K562 (cell line): ENCODE measurements at regions not wholly inside any gene's neighbourhood (a gene's known extent, or its start where the extent isn't known, plus 50 kb on each side); places are given as distances from the start of the nearest gene placed in this dataset.

Experiments
- CHCHD3 ChIP-seq: fragments of 250-450 bp; sonication (Bioruptor Pico); IDR thresholded peaks from 2 replicates; pipeline ENCODE4 v2.1.2; 2022; ENCODE audit warnings: mild to moderate bottlenecking
- HNRNPH1 ChIP-seq: fragments of 200-400 bp; formaldehyde crosslinking; optimal IDR thresholded peaks from 2 replicates; pipeline ENCODE3; 2017; ENCODE audit warnings: low read depth, mild to moderate bottlenecking, low read length, moderate library complexity
- LARP7 ChIP-seq: fragments of 450-650 bp; IDR thresholded peaks from 2 replicates; pipeline ENCODE4 v1.6.1; 2016
- NFIX ChIP-seq: fragments of 250-450 bp; sonication (Bioruptor Pico); IDR thresholded peaks from 2 replicates; pipeline ENCODE4 v1.4.0; 2020; ENCODE audit warnings: low read depth, mild to moderate bottlenecking, moderate library complexity
- NKRF ChIP-seq: fragments of 450-650 bp; IDR thresholded peaks from 2 replicates; pipeline ENCODE4 v1.6.1; 2016; ENCODE audit warnings: borderline replicate concordance
- NR0B1 ChIP-seq: fragments of 450-650 bp; IDR thresholded peaks from one replicate; pipeline ENCODE4 v1.6.1; 2018; ENCODE audit warnings: mild to moderate bottlenecking, moderate library complexity; ENCODE audit not compliant: partially characterized antibody
- NR3C1 ChIP-seq: sonication (generic); formaldehyde crosslinking; IDR thresholded peaks from 2 replicates; pipeline ENCODE4 v1.8.1; 2022; ENCODE audit warnings: missing genetic modification reagents
- NRF1 ChIP-seq, 2 experiments: fragments of 450-650 bp; IDR thresholded peaks in 1 of 2; conservative IDR thresholded peaks in 1 of 2; 2 replicates each; pipeline ENCODE4 v1.6.1; 2014; ENCODE audit warnings: mild to moderate bottlenecking in 2 of 2
- PKNOX1 ChIP-seq: fragments of 450-650 bp; IDR thresholded peaks from 2 replicates; pipeline ENCODE4 v1.6.1; 2016
- POLR3A ChIP-seq: IDR thresholded peaks from 2 replicates; pipeline ENCODE4 v1.6.1; 2011; ENCODE audit warnings: borderline replicate concordance, mild to moderate bottlenecking, moderate library complexity; ENCODE audit not compliant: insufficient read length, insufficient read depth; ENCODE audit errors: extremely low read depth
- POU5F1 ChIP-seq: fragments of 150-350 bp; IDR thresholded peaks from 2 replicates; pipeline ENCODE4 v1.6.1; 2014; ENCODE audit warnings: borderline replicate concordance, low read length, low read depth, mild to moderate bottlenecking; ENCODE audit not compliant: partially characterized antibody
- THAP7 ChIP-seq: fragments of 250-450 bp; sonication (Bioruptor Pico); IDR thresholded peaks from 2 replicates; pipeline ENCODE4 v1.5.0; 2021
- ZNF217 ChIP-seq: sonication (generic); formaldehyde crosslinking; IDR thresholded peaks from 2 replicates; pipeline ENCODE4 v1.8.0; 2022; ENCODE audit warnings: mild to moderate bottlenecking, missing genetic modification reagents
- ZNF274 ChIP-seq: IDR thresholded peaks from 2 replicates; pipeline ENCODE4 v1.6.1; 2011; ENCODE audit warnings: low read depth, mild to moderate bottlenecking, low read length, moderate library complexity, borderline replicate concordance
- ZNF324 ChIP-seq: fragments of 250-450 bp; sonication (Bioruptor Pico); IDR thresholded peaks from 2 replicates; pipeline ENCODE4 v1.4.0; 2020; ENCODE audit warnings: mild to moderate bottlenecking
- ZNF592 ChIP-seq: fragments of 450-650 bp; IDR thresholded peaks from 2 replicates; pipeline ENCODE4 v1.6.1; 2017; ENCODE audit warnings: antibody characterized with exemption, mild to moderate bottlenecking
- ZNF699 ChIP-seq: fragments of 250-450 bp; sonication (Bioruptor Pico); IDR thresholded peaks from 2 replicates; pipeline ENCODE4 v1.8.0; 2021; ENCODE audit warnings: mild to moderate bottlenecking, moderate library complexity; ENCODE audit not compliant: insufficient replicate concordance

GRCh38 chr2:55099878-55100820 is 49.9 kb upstream of the RTN4 start (continued):
- TF ChIP-seq ZNF592 (peak; percentile 67), ZNF217 (CRISPR knock-in tag) (no peak), NR3C1 (no peak), ZNF324 (CRISPR knock-in tag) (no peak), CHCHD3 (no peak), ZNF699 (CRISPR knock-in tag) (no peak), NKRF (no peak), NFIX (CRISPR knock-in tag) (peak; percentile 6; the same call in 1 of the 2 replicates), NR0B1 (no peak), THAP7 (CRISPR knock-in tag) (no peak), LARP7 (no peak), ZNF274 (no peak), POLR3A (no peak), NRF1 (conservative IDR thresholded peaks at IDR 0.05 in 1 of 2, IDR thresholded peaks at IDR 0.05 in 1 of 2) (no peak), POU5F1 (no peak), PKNOX1 (0 out of 2 replicates have a peak, but pooled peaks have one; percentile 9), HNRNPH1 (no peak)
